Panc1 (cell line): ENCODE measurements at regions not wholly inside any gene's neighbourhood (a gene's known extent, or its start where the extent isn't known, plus 50 kb on each side); places are given as distances from the start of the nearest gene placed in this dataset.

ENCODE experiments used
- ATAC-seq: fragments of 200-7000 bp; cut with Tn5 transposase; 2 replicates; pipeline ENCODE4 v1.9.1; 2020; ENCODE audit warnings: mild to moderate bottlenecking, moderate library complexity
- BruUV-seq: library from RNA; stranded (reverse); fragments of 400-500 nt; replicated peaks from 2 replicates; lab custom pipeline; 2021; lab: Mats Ljungman, UMichigan
- CTCF ChIA-PET: fragments of 300-600 bp; sonication (Branson Sonifier 250); formaldehyde crosslinking; loops from one replicate; lab custom pipeline; 2022; ENCODE audit warnings: antibody characterized with exemption; lab: Charles Lee
- POLR2A ChIA-PET: fragments of 300-600 bp; sonication (Branson Sonifier 250); formaldehyde crosslinking; loops from one replicate; lab custom pipeline; 2022; ENCODE audit warnings: antibody characterized with exemption; lab: Charles Lee
- DNase-seq: peaks from one replicate; pipeline ENCODE4 v3.0.0-alpha.2; 2010; ENCODE audit warnings: low read depth, low spot score
- H3K27ac ChIP-seq: 2 replicates; pipeline ENCODE4 v1.5.1; 2011; ENCODE audit warnings: mild to moderate bottlenecking, low read length, inconsistent platforms
- H3K27me3 ChIP-seq: fragments of 200-500 bp; sonication (Bioruptor generic); 2 replicates; pipeline ENCODE4 v1.6.0; 2014; ENCODE audit warnings: low read length, inconsistent platforms; ENCODE audit not compliant: control insufficient read depth, insufficient read depth
- H3K36me3 ChIP-seq: fragments of 200-500 bp; sonication (Bioruptor generic); 2 replicates; pipeline ENCODE4 v1.5.1; 2014; ENCODE audit warnings: inconsistent platforms, mild to moderate bottlenecking, low read length, moderate library complexity; ENCODE audit not compliant: control insufficient read depth, insufficient read depth
- H3K4me1 ChIP-seq: 2 replicates; pipeline ENCODE4 v1.5.1; 2011; ENCODE audit warnings: inconsistent platforms, mild to moderate bottlenecking, low read length, moderate library complexity; ENCODE audit not compliant: control insufficient read depth, insufficient read depth
- H3K4me3 ChIP-seq, 2 experiments: 2 replicates each; pipeline ENCODE4 v1.5.1; 2011 to 2012; ENCODE audit warnings: low read depth in 2 of 2, low read length in 2 of 2, mild to moderate bottlenecking in 2 of 2, inconsistent platforms in 1 of 2, moderate library complexity in 1 of 2
- H3K9me3 ChIP-seq: fragments of 200-500 bp; sonication (Bioruptor generic); 2 replicates; pipeline ENCODE4 v1.5.1; 2014; ENCODE audit warnings: low read depth, mild to moderate bottlenecking, inconsistent platforms, low read length, moderate library complexity; ENCODE audit not compliant: control insufficient read depth, insufficient read depth
- POLR2AphosphoS5 ChIP-seq: IDR thresholded peaks from 2 replicates; pipeline ENCODE4 v1.6.1; 2012; ENCODE audit warnings: mild to moderate bottlenecking, low read depth, low read length, moderate library complexity
- REST ChIP-seq, 2 experiments: IDR thresholded peaks; 2 replicates each; pipeline ENCODE4 v1.6.1; 2011 to 2012; ENCODE audit warnings: low read depth in 2 of 2, control low read depth in 1 of 2, low read length in 1 of 2, mild to moderate bottlenecking in 1 of 2, moderate library complexity in 1 of 2; ENCODE audit not compliant: insufficient read depth in 1 of 2
- SIN3A ChIP-seq: IDR thresholded peaks from 2 replicates; pipeline ENCODE4 v1.6.1; 2012; ENCODE audit warnings: low read depth, mild to moderate bottlenecking, low read length, moderate library complexity, borderline replicate concordance; ENCODE audit not compliant: insufficient read depth
- TCF7L2 ChIP-seq: IDR thresholded peaks from 2 replicates; pipeline ENCODE4 v1.6.1; 2011; ENCODE audit warnings: mild to moderate bottlenecking, low read depth, low read length, inconsistent platforms
- in situ Hi-C: cut with HindIII; loops from 2 replicates; pipeline ENCODE4 v1.10.0; 2016; ENCODE audit warnings: low sequenced_read_pairs, low pct_unique_long_range_greater_than_20kb
- intact Hi-C: fragments of 100-400 bp; cut with micrococcal nuclease; formaldehyde crosslinking; loops from one replicate; pipeline ENCODE4 v1.10.0; 2022; ENCODE audit not compliant: unreplicated experiment
- TF ChIP-seq, protein P1 (sequence below): fragments of 450-650 bp; IDR thresholded peaks from 2 replicates; pipeline ENCODE4 v1.5.1; 2017; ENCODE audit warnings: mild to moderate bottlenecking

DNA sequence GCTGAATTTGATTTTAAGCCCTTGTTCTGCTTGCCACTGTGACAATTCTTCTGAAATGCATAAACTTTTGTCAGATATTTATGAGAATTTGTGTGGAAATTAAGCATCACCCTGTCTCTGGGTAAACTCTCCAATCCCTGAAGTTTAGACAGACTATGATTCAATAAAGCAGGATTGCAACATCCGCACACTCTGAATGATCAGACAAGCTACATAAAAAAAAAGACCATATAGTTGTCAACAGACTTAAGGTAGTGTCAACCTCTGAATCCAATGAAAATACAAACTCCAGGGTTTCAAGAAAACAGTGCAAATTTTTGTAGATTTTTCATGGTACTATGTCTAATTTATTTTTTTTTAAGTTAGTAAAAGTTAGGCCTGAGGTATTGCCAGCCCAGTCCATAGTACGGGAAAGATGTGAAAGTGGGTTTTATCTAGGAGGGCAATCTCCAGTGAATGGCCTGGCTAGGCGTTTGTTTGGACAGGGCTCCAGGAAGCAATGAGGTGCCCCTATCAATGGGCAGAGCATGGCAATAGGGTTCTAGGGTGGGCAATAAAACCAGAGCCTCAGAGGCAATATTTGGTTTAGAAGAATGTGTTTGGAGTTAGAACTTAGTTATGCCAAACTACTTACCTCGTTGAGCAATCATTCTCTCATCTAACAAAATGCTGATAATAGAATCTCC, 762.6 kb upstream of the SEMA6A start:
- DNase-seq (no peak), ATAC-seq (no peak)
- intact Hi-C loops = no loop called here
- in situ Hi-C loops = no loop called here
- Histone ChIP-seq H3K4me1 (no peaks in the 10 kb centered on the region), H3K27ac (no peak overlapping the region), H3K4me3 (no peak overlapping the region), H3K27me3 (no peaks in the 10 kb centered on the region), H3K36me3 (no peaks in the 10 kb centered on the region), H3K9me3 (no peaks in the 10 kb centered on the region)
- no TSS peak for BruUV-seq
- TF ChIP-seq REST (IDR thresholded peaks at IDR 0.05; ENCODE audit: insufficient read depth in 1 of 2, low read depth in 2 of 2, low read length in 1 of 2) = no peak
- no peak for TF ChIP-seq SIN3A
- TF ChIP-seq, protein P1, sequence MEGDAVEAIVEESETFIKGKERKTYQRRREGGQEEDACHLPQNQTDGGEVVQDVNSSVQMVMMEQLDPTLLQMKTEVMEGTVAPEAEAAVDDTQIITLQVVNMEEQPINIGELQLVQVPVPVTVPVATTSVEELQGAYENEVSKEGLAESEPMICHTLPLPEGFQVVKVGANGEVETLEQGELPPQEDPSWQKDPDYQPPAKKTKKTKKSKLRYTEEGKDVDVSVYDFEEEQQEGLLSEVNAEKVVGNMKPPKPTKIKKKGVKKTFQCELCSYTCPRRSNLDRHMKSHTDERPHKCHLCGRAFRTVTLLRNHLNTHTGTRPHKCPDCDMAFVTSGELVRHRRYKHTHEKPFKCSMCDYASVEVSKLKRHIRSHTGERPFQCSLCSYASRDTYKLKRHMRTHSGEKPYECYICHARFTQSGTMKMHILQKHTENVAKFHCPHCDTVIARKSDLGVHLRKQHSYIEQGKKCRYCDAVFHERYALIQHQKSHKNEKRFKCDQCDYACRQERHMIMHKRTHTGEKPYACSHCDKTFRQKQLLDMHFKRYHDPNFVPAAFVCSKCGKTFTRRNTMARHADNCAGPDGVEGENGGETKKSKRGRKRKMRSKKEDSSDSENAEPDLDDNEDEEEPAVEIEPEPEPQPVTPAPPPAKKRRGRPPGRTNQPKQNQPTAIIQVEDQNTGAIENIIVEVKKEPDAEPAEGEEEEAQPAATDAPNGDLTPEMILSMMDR = no peak
- ChIA-PET POLR2A (no interaction called here), CTCF (no interaction called here)

DNA sequence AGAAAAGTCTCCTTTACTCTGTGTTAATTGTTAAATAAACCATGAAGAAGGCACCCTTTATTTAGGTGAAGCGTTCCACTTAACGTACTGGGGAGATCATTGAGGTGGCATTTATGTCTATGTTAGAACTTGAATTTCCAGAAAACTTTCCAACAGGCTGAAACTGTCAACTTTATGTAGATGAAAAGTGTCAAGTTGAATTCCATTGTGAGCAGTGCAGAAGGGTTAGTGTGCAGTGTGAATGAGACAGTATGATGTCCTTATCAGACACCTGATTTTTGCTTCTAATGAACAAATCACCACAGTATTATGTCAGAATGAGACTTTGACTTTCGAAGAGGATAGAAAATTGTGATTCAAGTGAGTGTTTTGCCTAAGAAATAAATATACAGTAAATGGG, 761.6 kb upstream of the SEMA6A start:
- Histone ChIP-seq H3K36me3 (no peaks in the 10 kb centered on the region), H3K27me3 (no peaks in the 10 kb centered on the region), H3K27ac (no peak overlapping the region), H3K9me3 (no peaks in the 10 kb centered on the region), H3K4me1 (no peaks in the 10 kb centered on the region), H3K4me3 (no peak overlapping the region)
- DNase-seq = no peak
- in situ Hi-C loops (no loop called here), intact Hi-C loops (no loop called here)
- ATAC-seq = no peak
- POLR2A ChIA-PET = no interaction called here
- CTCF ChIA-PET = no interaction called here
- TF ChIP-seq, protein P1 = no peak
- TF ChIP-seq REST (IDR thresholded peaks at IDR 0.05; ENCODE audit: insufficient read depth in 1 of 2, low read depth in 2 of 2, low read length in 1 of 2) = no peak
- TF ChIP-seq TCF7L2 = no peak
- TF ChIP-seq POLR2AphosphoS5 = no peak
- no peak for TF ChIP-seq SIN3A
- BruUV-seq = no TSS peak
